DND-41 (cell line): ENCODE measurements at regions not wholly inside any gene's neighbourhood (a gene's known extent, or its start where the extent isn't known, plus 50 kb on each side); places are given as distances from the start of the nearest gene placed in this dataset.

Source experiments
- ATAC-seq: fragments of 200-7000 bp; cut with Tn5 transposase; 3 replicates; pipeline ENCODE4 v1.9.1; 2021; ENCODE audit warnings: low read depth; ENCODE audit not compliant: insufficient read depth
- DNase-seq: peaks from one replicate; pipeline ENCODE4 v3.0.0-alpha.2; 2020
- H2AFZ ChIP-seq: 2 replicates; pipeline ENCODE4 v1.6.0; 2012; ENCODE audit warnings: low read depth, low read length
- H3K27ac ChIP-seq: 2 replicates; pipeline ENCODE4 v1.5.1; 2012; ENCODE audit warnings: low read length, inconsistent platforms
- H3K27me3 ChIP-seq: fragments of 200-600 bp; sonication (generic); 2 replicates; pipeline ENCODE4 v1.6.0; 2012; ENCODE audit warnings: low read length, mild to moderate bottlenecking, inconsistent platforms; ENCODE audit not compliant: insufficient read depth, poor library complexity
- H3K36me3 ChIP-seq: 2 replicates; pipeline ENCODE4 v1.5.1; 2012; ENCODE audit warnings: low read length, inconsistent platforms; ENCODE audit not compliant: insufficient read depth
- H3K4me1 ChIP-seq: 2 replicates; pipeline ENCODE4 v1.5.1; 2012; ENCODE audit warnings: mild to moderate bottlenecking, low read length; ENCODE audit not compliant: insufficient read depth
- H3K4me2 ChIP-seq: 2 replicates; pipeline ENCODE4 v1.6.0; 2012; ENCODE audit warnings: mild to moderate bottlenecking, moderate library complexity, low read length, inconsistent platforms; ENCODE audit not compliant: insufficient read depth
- H3K4me3 ChIP-seq, 2 experiments: fragments of 200-600 bp in 1 of 2; shearing (Covaris generic) in 1 of 2; 2 replicates each; pipeline ENCODE4 v1.5.1; 2012 to 2016; ENCODE audit warnings: inconsistent platforms in 2 of 2, low read length in 2 of 2, mild to moderate bottlenecking in 2 of 2, low read depth in 1 of 2, moderate library complexity in 1 of 2
- H3K79me2 ChIP-seq: 2 replicates; pipeline ENCODE4 v1.6.0; 2012; ENCODE audit warnings: low read length, inconsistent platforms; ENCODE audit not compliant: insufficient read depth
- H3K9ac ChIP-seq: 2 replicates; pipeline ENCODE4 v1.6.0; 2012; ENCODE audit warnings: low read depth, mild to moderate bottlenecking, inconsistent platforms, low read length, moderate library complexity
- H3K9me3 ChIP-seq: 2 replicates; pipeline ENCODE4 v1.5.1; 2012; ENCODE audit warnings: low read length, moderate library complexity, mild to moderate bottlenecking, inconsistent platforms; ENCODE audit not compliant: insufficient read depth, severe bottlenecking
- H4K20me1 ChIP-seq: 2 replicates; pipeline ENCODE4 v1.6.0; 2012; ENCODE audit warnings: low read length; ENCODE audit not compliant: insufficient read depth
- EZH2 ChIP-seq: IDR thresholded peaks from 3 replicates; pipeline ENCODE4 v1.6.1; 2012; ENCODE audit warnings: borderline replicate concordance, low read depth, mild to moderate bottlenecking, moderate library complexity, low read length, inconsistent platforms; ENCODE audit not compliant: severe bottlenecking
- TF ChIP-seq, protein P1 (sequence below): IDR thresholded peaks from 2 replicates; pipeline ENCODE4 v1.5.1; 2012; ENCODE audit warnings: borderline replicate concordance, low read length, moderate library complexity, mild to moderate bottlenecking; ENCODE audit not compliant: poor library complexity, severe bottlenecking; ENCODE audit errors: extremely low read depth

DNA sequence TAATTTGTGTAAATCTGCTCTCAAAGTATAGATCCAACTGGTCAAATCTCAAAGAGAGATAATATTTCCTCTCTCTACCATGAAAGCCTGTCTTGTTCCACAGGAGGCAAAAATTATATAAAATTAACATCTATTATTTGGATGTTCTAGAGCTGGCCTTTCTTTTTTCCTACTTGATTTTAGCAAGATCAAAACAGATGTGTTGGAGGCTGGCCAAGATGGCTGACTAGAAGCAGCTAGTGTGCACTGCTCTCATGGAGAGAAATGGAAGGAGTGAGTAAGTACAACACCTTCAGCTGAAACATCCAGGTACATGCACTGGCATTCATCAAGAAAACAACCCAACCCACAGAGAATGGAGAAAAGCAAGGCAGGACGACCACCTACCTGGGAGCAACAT is 298.6 kb upstream of the SLC24A2 start:
- Histone ChIP-seq H3K27ac (no peak overlapping the region), H3K4me1 (peaks cover 11% of the 10 kb centered on the region; the same call in 1 of the 2 replicates), H3K79me2 (no peaks in the 10 kb centered on the region), H3K4me2 (no peak overlapping the region), H3K27me3 (no peaks in the 10 kb centered on the region), H3K4me3 (no peak overlapping the region), H3K36me3 (no peaks in the 10 kb centered on the region), H4K20me1 (no peaks in the 10 kb centered on the region), H3K9me3 (no peaks in the 10 kb centered on the region), H2AFZ (no peak overlapping the region), H3K9ac (no peak overlapping the region)
- ATAC-seq (no peak), DNase-seq (no peak)
- no peak for TF ChIP-seq EZH2
- TF ChIP-seq, protein P1, sequence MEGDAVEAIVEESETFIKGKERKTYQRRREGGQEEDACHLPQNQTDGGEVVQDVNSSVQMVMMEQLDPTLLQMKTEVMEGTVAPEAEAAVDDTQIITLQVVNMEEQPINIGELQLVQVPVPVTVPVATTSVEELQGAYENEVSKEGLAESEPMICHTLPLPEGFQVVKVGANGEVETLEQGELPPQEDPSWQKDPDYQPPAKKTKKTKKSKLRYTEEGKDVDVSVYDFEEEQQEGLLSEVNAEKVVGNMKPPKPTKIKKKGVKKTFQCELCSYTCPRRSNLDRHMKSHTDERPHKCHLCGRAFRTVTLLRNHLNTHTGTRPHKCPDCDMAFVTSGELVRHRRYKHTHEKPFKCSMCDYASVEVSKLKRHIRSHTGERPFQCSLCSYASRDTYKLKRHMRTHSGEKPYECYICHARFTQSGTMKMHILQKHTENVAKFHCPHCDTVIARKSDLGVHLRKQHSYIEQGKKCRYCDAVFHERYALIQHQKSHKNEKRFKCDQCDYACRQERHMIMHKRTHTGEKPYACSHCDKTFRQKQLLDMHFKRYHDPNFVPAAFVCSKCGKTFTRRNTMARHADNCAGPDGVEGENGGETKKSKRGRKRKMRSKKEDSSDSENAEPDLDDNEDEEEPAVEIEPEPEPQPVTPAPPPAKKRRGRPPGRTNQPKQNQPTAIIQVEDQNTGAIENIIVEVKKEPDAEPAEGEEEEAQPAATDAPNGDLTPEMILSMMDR, result no peak

DNA sequence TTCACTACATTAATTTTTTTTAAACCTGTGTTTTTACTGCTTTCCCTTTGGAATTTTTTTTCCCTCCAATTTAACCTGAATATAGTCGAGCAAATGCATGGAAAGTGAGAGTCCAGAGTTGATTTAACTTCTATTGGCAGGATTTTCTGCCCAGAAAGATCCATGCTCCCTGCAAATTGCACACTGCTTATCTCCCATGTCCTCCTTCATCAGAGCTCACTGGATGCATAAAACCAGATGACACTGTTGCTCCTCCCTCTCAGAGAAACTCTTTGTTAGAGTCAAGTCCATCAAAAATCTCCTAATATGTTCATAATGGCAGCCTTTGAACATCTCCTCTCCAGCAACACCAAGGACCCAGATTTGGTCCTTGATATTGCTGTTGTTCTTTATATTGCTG is 297.0 kb upstream of the SLC24A2 start:
- ATAC-seq (no peak), DNase-seq (no peak)
- peaks cover 11% of the 10 kb centered on the region; the same call in 1 of the 2 replicates for H3K4me1 ChIP-seq
- no peak overlapping the region for H2AFZ ChIP-seq
- no peaks in the 10 kb centered on the region for H3K36me3 ChIP-seq
- H3K9me3 ChIP-seq, result no peaks in the 10 kb centered on the region
- H3K79me2 ChIP-seq, result no peaks in the 10 kb centered on the region
- H3K4me3 ChIP-seq, result no peak overlapping the region
- no peaks in the 10 kb centered on the region for H4K20me1 ChIP-seq
- TF ChIP-seq EZH2, result no peak
- TF ChIP-seq, protein P1, result no peak
- no peaks in the 10 kb centered on the region for H3K27me3 ChIP-seq
- H3K4me2 ChIP-seq, result no peak overlapping the region
- H3K9ac ChIP-seq, result no peak overlapping the region
- H3K27ac ChIP-seq, result no peak overlapping the region

DNA sequence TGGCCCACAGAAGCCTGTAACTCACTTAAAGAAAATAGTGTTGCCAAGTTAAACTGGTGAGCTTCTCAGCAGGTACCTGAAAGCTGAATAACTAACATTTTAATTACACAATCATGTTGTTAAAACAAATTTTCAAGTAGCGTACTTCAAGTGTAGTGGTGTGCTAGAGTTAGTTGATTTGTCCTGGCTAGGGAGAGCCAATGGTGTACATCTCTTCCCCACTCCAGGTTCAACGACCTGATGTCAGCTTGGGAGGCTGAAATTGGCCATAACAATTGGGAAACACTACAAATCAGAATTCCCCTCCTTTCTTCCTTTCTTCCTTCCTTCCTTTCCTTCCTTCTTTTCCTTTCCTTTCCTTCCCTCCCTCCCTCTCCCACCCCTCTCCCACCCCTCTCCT is 295.3 kb upstream of the SLC24A2 start:
- no peak overlapping the region for H2AFZ ChIP-seq
- TF ChIP-seq, protein P1, result no peak
- no peak for TF ChIP-seq EZH2
- H3K27ac ChIP-seq, result no peak overlapping the region
- ATAC-seq (no peak), DNase-seq (no peak)
- no peaks in the 10 kb centered on the region for H3K79me2 ChIP-seq
- no peaks in the 10 kb centered on the region for H3K27me3 ChIP-seq
- no peak overlapping the region for H3K4me3 ChIP-seq
- H3K9me3 ChIP-seq, result no peaks in the 10 kb centered on the region
- no peak overlapping the region for H3K4me2 ChIP-seq
- no peaks in the 10 kb centered on the region for H3K4me1 ChIP-seq
- no peaks in the 10 kb centered on the region for H3K36me3 ChIP-seq
- H3K9ac ChIP-seq, result no peak overlapping the region
- H4K20me1 ChIP-seq, result no peaks in the 10 kb centered on the region

DNA sequence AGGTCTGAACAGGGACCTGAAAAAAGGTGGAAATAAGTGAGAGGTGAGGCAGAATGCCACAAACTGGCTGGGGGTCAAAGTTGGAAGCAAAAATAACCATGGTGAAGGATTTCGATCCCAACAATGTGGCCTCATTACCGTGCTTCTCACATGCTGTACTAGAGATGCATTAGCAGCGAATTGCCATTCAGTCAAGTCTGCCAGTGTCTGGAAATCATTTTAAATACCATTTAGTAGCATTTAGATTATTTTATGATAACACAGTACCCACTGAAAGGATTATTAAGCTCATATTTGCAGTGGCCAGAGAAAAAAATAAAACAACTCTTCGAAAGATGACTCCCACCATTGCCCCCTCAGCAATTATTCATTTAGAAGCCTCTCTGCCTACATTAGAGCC is 294.6 kb upstream of the SLC24A2 start:
- Histone ChIP-seq H3K9me3 (no peaks in the 10 kb centered on the region), H3K4me2 (no peak overlapping the region), H3K9ac (no peak overlapping the region), H3K4me3 (no peak overlapping the region), H3K79me2 (no peaks in the 10 kb centered on the region), H3K4me1 (no peaks in the 10 kb centered on the region), H4K20me1 (no peaks in the 10 kb centered on the region), H2AFZ (no peak overlapping the region), H3K36me3 (no peaks in the 10 kb centered on the region), H3K27me3 (no peaks in the 10 kb centered on the region), H3K27ac (no peak overlapping the region)
- no peak for TF ChIP-seq EZH2
- TF ChIP-seq, protein P1, result no peak
- ATAC-seq (no peak), DNase-seq (no peak)
